SKM-1 treated with dmso at 0.1 percent for 144 hours (cell line): ENCODE measurements at regions not wholly inside any gene's neighbourhood (a gene's known extent, or its start where the extent isn't known, plus 50 kb on each side); places are given as distances from the start of the nearest gene placed in this dataset.

Experiments
- DNase-seq: peaks from one replicate; lab custom pipeline; 2025; ENCODE audit not compliant: unreplicated experiment; lab: John Stamatoyannopoulos, UW

DNA sequence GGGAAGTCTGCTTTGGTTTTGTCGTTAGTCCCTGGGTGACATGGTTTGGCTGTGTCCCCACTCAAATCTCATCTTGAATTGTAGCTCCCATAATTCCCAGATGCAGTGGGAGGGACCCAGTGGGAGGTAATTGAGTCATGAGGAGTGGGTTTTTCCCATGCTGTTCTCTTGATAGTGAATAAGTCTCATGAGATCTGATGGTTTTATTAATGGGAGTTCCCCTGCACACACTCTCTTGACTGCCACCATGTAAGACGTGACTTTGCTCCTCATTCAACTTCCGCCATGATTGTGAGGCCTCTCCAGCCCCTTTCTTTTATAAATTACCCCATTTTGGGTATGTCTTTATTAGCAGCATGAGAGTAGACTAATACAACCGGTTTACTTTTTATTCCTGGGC lies 405.8 kb upstream of the ID2 start:
- DNase-seq, result no peak

DNA sequence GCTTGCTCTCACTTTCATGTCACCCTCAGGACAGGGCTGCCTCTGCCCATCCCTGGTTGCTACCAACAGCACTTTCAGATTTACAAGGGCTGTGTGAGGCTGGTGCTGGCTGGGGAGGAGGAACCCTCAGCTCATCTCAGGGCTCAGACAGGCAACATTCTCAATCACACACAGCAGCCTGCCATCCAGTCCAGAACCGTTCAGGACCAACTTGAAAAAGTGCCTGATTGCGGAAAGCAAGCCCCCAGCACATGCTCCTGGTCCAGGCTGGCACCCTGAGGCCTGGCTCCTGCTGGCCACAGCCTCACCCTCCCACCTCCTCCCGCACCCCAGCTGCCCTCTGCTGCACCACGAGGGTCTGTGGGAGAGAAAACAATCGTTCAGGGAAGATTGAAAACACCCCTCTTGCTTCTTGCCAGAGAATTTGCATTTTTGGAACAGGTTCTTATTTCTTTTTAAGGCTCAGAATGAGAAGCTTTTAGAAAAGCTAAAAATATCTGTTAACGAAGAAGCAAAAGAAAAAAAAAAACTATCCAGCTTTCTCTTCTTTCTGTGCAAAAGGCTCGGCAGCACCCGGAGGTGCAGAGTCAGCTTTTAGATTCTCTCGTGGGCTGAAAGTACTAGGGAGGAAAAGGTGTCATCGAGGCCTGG lies 403.8 kb upstream of the ID2 start:
- no peak for DNase-seq

GRCh38 chr2:8278709-8279354 lies 403.0 kb upstream of the ID2 start:
- DNase-seq, result no peak

- no peak for DNase-seq
Observed at GRCh38 chr2:8279506-8279905, 402.4 kb upstream of the ID2 start.

DNA sequence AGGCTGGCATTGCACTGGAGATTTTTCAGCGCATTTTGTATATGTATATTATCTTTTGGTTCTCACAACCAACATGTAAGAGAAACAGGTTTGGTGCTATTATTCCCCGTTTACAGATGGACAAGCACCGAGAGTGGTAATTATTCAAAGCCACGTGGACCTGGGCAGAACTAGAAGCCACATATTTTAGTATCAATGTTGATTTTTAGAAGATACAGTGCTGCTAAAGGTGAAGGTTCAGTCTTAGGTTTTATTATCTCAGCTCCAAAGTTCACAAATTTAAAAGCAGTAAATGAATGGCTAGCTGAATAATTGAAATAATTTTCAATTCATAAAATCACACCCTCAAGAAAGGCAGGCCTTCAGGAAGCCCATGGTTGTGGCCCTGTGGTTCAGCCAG lies 400.6 kb upstream of the ID2 start:
- no peak for DNase-seq

GRCh38 chr2:8281950-8282857 lies 399.7 kb upstream of the ID2 start:
- DNase-seq, result no peak

GRCh38 chr2:8282858-8283252 lies 399.0 kb upstream of the ID2 start:
- no peak for DNase-seq

GRCh38 chr2:8285081-8285480 lies 396.8 kb upstream of the ID2 start:
- DNase-seq, result no peak

DNA sequence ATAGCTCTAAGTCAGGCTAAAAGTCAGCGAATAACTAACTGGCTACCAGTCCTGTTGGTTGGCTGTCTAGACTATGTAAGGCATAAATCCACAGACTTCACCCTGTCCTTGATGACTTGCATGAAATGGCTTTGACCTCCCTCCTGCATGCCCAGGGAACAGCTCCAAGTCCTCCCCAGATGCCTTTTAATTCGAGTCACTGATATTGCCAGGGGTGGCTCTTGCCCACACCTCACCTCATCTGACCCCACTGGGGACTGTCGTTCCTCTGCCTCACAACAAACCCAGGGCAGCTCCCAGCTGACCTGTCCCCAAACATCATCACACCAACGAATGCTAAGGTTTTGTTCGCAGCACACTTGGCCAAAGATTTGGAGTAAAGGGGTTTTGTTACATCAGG lies 396.0 kb upstream of the ID2 start:
- no peak for DNase-seq

- DNase-seq, result no peak
Observed at GRCh38 chr2:8288206-8288605, 393.6 kb upstream of the ID2 start.

GRCh38 chr2:8289111-8289510 lies 392.7 kb upstream of the ID2 start:
- DNase-seq, result no peak

GRCh38 chr2:8290771-8291352 lies 391.0 kb upstream of the ID2 start:
- no peak for DNase-seq

DNA sequence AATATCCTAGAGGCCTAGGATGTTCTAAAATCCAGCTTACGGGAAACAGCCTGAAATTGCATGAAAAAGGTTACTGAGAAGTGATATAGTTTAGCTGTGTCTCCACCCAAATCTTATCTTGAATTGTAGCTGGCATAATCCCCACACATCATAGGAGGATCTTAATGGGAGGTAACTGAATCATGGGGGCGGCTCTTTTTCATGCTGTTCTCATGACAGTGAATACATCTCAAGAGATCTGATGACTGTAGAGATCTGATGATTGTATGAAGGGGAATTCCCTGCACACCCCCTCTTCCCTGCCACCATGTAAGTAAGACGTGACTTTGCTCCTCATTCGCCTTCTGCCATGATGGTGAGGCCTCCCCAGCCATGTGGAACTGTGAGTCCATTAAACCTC lies 385.6 kb upstream of the ID2 start:
- no peak for DNase-seq

GRCh38 chr2:8297376-8298231 lies 384.3 kb upstream of the ID2 start:
- DNase-seq, result no peak

- peak; percentile 99 for DNase-seq
Observed at GRCh38 chr2:8298783-8299182, 383.1 kb upstream of the ID2 start.

GRCh38 chr2:8300216-8300615 lies 381.6 kb upstream of the ID2 start:
- DNase-seq, result no peak

DNA sequence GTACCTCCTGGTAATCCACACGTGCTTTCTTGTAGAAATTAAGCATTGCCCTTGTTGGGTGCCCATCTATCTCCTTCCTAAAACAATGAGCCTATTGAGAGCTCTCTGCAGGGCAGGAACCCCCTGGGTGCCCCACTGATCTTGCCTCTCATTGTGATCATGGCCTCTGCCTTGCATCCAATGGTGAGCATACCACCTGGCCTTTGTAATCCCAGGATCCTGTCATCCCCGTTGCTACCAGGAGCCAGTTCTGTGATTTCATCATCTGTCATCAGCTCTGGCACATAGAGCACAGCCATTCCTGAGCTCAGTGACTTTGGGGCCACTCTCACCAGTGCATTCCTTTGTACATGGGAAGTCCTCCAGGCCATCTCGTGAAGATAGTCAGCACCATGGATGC lies 381.0 kb upstream of the ID2 start:
- no peak for DNase-seq

DNA sequence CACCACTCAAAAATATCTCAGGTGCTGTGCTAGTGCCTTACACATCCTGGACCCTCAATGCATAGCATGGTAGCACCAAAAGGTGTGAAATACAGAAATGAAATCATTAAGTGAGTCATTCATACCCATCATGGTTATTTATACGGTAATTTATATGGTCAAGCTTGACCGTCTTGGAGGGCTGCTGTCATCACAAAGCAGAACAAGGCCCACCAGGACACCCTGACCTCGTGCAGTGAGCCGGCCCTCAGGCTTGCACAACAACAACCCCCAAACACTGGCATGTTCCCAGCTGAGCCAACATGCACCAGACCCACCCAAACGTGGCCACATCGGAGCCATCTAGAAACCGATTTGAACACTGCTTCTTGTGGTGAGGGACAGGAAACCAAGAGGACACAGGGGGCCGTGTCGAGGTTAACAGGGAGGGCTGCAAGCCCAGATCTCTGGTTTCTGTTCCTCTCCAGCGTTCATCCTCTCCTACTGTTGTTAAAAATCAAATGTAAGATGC lies 378.5 kb upstream of the ID2 start:
- DNase-seq, result peak; percentile 86

DNA sequence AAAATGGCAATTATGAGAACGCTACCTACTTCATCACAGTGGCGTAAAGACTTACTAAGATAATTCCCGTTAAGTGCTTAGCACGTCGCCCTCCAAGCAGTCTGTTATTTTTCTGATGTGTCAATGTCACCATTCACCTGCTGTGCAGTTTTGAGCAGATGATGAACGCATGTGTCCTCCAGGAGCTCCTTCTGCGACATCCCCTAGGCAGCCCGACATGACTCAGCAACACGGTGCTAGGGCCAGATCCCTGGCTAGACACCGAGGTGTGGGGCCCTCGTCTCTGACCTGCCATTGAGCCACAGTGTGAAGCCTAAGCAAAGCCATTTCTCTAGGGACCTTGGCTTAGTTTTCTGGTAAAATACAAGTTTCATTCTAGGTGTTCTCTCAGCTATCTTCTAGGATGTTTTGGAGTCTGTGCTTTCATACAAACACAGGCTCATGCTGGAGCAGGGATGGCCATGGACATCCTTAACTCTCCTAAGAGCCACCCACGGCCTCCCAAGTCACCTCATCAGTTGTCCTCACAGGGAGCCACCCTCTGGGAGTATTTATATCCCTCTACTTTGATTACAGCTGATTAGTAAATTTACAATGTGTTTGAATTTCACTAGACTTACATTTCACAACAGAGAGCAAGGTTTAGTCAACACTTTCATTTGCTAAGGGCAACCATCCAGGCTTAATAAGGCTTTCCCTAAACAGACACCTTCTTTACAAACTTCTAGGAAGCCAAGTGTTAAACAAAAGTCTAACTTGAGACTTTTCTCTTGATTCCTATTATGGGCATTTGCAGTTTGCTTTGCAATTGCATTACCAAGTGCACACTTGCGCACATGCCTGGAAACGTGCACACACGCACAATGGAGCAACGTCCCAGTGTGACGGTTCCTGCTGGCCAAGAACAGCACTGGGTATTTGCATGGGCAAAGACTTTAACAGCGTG lies 376.8 kb upstream of the ID2 start:
- DNase-seq, result no peak
